OCI-LY3 (cell line): ENCODE measurements at regions not wholly inside any gene's neighbourhood (a gene's known extent, or its start where the extent isn't known, plus 50 kb on each side); places are given as distances from the start of the nearest gene placed in this dataset.

Experiments
- H2AFZ ChIP-seq: fragments of 200-600, 300-600 bp; shearing (Covaris generic); 2 replicates; pipeline ENCODE4 v1.6.0; 2014; ENCODE audit warnings: antibody characterized with exemption, low read depth, low read length
- H3K27ac ChIP-seq: fragments of 200-600, 300-600 bp; sonication (generic); 2 replicates; pipeline ENCODE4 v1.5.1; 2014; ENCODE audit warnings: mild to moderate bottlenecking, low read length, moderate library complexity, mixed read lengths
- H3K27me3 ChIP-seq: fragments of 200-600, 300-600 bp; sonication (generic); 2 replicates; pipeline ENCODE4 v1.6.1; 2014; ENCODE audit warnings: low read depth, low read length, mixed read lengths
- H3K36me3 ChIP-seq: fragments of 200-600, 300-600 bp; sonication (generic); replicated peaks from 2 replicates; pipeline ENCODE3; 2014; ENCODE audit warnings: low read depth, low read length, mixed read lengths
- H3K4me1 ChIP-seq: fragments of 300-600, 200-600 bp; sonication (generic); 2 replicates; pipeline ENCODE4 v1.6.1; 2014; ENCODE audit warnings: low read length, mixed read lengths
- H3K4me2 ChIP-seq: fragments of 200-600, 300-600 bp; sonication (generic); 2 replicates; pipeline ENCODE4 v1.6.1; 2014; ENCODE audit warnings: low read length, mixed read lengths
- H3K4me3 ChIP-seq: fragments of 300-600, 200-600 bp; sonication (generic); 2 replicates; pipeline ENCODE4 v1.5.1; 2014; ENCODE audit warnings: antibody characterized with exemption, mild to moderate bottlenecking, low read length, moderate library complexity
- H3K79me2 ChIP-seq: fragments of 300-600, 200-600 bp; shearing (Covaris generic); 2 replicates; pipeline ENCODE4 v1.6.1; 2014; ENCODE audit warnings: mild to moderate bottlenecking, low read length, mixed read lengths
- H3K9ac ChIP-seq: fragments of 300-600, 200-600 bp; shearing (Covaris generic); 2 replicates; pipeline ENCODE4 v1.6.0; 2014; ENCODE audit warnings: mild to moderate bottlenecking, low read length, moderate library complexity
- H3K9me3 ChIP-seq: fragments of 200-600, 300-600 bp; shearing (Covaris generic); 2 replicates; pipeline ENCODE4 v1.6.1; 2014; ENCODE audit warnings: low read length, mixed read lengths; ENCODE audit not compliant: insufficient read depth
- H4K20me1 ChIP-seq: fragments of 200-600, 300-600 bp; sonication (generic); 2 replicates; pipeline ENCODE4 v1.6.1; 2016; ENCODE audit warnings: low read length, mixed read lengths; ENCODE audit not compliant: insufficient read depth
- EZH2phosphoT487 ChIP-seq: fragments of 200-600 bp; shearing (Covaris generic); IDR thresholded peaks from 2 replicates; pipeline ENCODE4 v1.6.1; 2018; ENCODE audit warnings: antibody characterized with exemption, mixed run types, low read depth
- TF ChIP-seq, protein P1 (sequence below): fragments of 200-600, 300-600 bp; sonication (generic); IDR thresholded peaks from 2 replicates; pipeline ENCODE4 v1.5.1; 2014; ENCODE audit warnings: antibody characterized with exemption, low read length, low read depth

DNA sequence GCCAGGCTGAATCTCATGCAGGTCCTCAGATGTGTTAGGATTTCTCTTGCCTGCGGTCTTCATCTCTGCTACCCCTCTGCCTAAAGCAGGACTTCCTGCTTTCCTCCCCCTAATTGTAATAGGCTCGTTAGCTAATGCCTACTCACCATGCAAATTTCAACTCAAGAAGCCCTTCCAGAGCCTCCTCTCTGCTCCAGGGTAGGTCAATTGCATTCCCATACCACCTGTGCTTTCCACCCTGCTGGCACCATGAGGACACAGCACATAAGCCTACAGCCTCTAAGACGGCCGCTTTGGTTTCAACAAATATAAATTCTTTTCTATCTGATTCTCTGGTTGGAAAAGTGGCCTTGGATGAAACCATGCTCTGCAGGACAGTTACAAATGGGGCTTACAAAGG is 93.9 kb downstream of the QDPR start:
- Histone ChIP-seq H4K20me1 (no peaks in the 10 kb centered on the region), H3K36me3 (no peaks in the 10 kb centered on the region), H3K4me2 (no peak overlapping the region), H3K27me3 (no peaks in the 10 kb centered on the region), H3K9ac (no peak overlapping the region), H3K79me2 (no peaks in the 10 kb centered on the region), H3K4me3 (no peak overlapping the region), H3K27ac (no peak overlapping the region), H2AFZ (no peak overlapping the region), H3K4me1 (peaks cover 5% of the 10 kb centered on the region), H3K9me3 (no peaks in the 10 kb centered on the region)
- TF ChIP-seq, protein P1, sequence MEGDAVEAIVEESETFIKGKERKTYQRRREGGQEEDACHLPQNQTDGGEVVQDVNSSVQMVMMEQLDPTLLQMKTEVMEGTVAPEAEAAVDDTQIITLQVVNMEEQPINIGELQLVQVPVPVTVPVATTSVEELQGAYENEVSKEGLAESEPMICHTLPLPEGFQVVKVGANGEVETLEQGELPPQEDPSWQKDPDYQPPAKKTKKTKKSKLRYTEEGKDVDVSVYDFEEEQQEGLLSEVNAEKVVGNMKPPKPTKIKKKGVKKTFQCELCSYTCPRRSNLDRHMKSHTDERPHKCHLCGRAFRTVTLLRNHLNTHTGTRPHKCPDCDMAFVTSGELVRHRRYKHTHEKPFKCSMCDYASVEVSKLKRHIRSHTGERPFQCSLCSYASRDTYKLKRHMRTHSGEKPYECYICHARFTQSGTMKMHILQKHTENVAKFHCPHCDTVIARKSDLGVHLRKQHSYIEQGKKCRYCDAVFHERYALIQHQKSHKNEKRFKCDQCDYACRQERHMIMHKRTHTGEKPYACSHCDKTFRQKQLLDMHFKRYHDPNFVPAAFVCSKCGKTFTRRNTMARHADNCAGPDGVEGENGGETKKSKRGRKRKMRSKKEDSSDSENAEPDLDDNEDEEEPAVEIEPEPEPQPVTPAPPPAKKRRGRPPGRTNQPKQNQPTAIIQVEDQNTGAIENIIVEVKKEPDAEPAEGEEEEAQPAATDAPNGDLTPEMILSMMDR = no peak
- no peak for TF ChIP-seq EZH2phosphoT487

DNA sequence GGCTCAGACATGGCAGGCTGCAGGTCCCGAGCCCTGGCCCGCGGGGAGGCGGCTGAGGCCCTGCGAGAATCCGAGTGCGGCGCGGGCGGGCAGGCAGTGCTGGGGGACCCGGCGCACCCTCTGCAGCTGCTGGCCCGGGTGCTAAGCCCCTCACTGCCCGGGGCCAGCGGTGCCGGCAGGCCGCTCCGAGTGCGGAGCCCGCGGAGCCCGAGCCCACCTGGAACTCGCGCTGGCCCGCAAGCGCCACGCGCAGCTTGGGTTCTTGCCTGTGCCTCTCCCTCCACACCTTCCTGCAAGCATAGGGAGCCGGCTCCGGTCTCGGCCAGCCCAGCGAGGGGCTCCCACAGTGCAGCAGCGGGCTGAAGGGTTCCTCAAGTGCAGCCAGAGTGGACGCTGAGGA is 97.5 kb downstream of the QDPR start:
- H3K79me2 ChIP-seq = no peaks in the 10 kb centered on the region
- no peak overlapping the region for H3K4me3 ChIP-seq
- TF ChIP-seq, protein P1 = no peak
- TF ChIP-seq EZH2phosphoT487 = no peak
- no peaks in the 10 kb centered on the region for H4K20me1 ChIP-seq
- H2AFZ ChIP-seq = no peak overlapping the region
- no peak overlapping the region for H3K27ac ChIP-seq
- no peak overlapping the region for H3K4me2 ChIP-seq
- no peaks in the 10 kb centered on the region for H3K27me3 ChIP-seq
- peaks cover 9% of the 10 kb centered on the region; the same call in 1 of the 2 replicates for H3K4me1 ChIP-seq
- no peaks in the 10 kb centered on the region for H3K36me3 ChIP-seq
- H3K9me3 ChIP-seq = no peaks in the 10 kb centered on the region
- no peak overlapping the region for H3K9ac ChIP-seq

DNA sequence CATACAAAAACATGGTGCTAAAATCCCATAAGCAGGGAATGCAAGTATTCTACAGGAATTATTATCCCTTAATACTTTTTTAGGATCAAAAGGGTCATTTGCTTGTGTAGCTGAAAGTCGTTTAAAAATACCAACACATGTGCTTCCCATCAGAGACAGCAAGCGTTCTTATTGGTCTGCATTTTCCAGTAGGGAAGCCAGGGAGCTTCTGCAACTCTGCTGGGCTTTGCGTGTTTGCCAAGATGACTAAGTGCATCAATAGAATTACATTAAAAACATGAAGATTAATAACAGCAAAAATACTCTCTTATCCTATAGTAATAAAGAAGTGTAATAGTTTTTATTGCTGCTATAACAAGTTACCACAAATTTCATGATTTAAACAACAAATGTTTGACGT is 111.2 kb downstream of the QDPR start:
- Histone ChIP-seq H3K4me1 (no peaks in the 10 kb centered on the region), H3K9me3 (no peaks in the 10 kb centered on the region)
- TF ChIP-seq, protein P1 = no peak
- no peak for TF ChIP-seq EZH2phosphoT487

DNA sequence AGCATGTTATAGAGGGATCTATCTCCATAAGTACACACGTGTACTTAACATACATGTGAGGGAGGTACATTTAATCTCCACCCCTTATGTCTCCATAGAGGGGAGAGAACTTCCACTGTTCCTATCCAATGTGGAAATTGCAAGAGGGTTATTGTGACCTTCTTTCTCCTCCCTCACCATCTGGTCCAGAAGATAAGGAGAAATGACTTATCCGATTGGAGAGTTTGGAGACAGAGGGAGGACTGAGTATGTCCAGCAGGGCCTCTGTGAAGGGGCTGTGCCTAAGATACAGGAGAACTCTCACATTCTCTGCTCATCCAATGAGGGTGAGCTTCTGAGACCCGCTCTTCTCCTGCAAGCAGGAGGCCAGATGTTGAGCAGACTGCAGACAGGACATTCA is 113.1 kb downstream of the QDPR start:
- no peak overlapping the region for H3K9ac ChIP-seq
- H3K4me1 ChIP-seq = no peaks in the 10 kb centered on the region
- TF ChIP-seq, protein P1 = no peak
- no peak for TF ChIP-seq EZH2phosphoT487
- no peaks in the 10 kb centered on the region for H3K27me3 ChIP-seq
- H2AFZ ChIP-seq = no peak overlapping the region
- H4K20me1 ChIP-seq = no peaks in the 10 kb centered on the region
- no peak overlapping the region for H3K27ac ChIP-seq
- no peak overlapping the region for H3K4me2 ChIP-seq
- H3K79me2 ChIP-seq = no peaks in the 10 kb centered on the region
- no peaks in the 10 kb centered on the region for H3K36me3 ChIP-seq
- no peaks in the 10 kb centered on the region for H3K9me3 ChIP-seq
- H3K4me3 ChIP-seq = no peak overlapping the region

More for the DNA sequence above, 111.2 kb downstream of the QDPR start:
- no peaks in the 10 kb centered on the region for H3K79me2 ChIP-seq
- H3K27ac ChIP-seq = no peak overlapping the region
- no peaks in the 10 kb centered on the region for H3K36me3 ChIP-seq
- H3K9ac ChIP-seq = no peak overlapping the region
- no peak overlapping the region for H3K4me2 ChIP-seq
- H4K20me1 ChIP-seq = no peaks in the 10 kb centered on the region
- H2AFZ ChIP-seq = no peak overlapping the region
- H3K27me3 ChIP-seq = no peaks in the 10 kb centered on the region
- H3K4me3 ChIP-seq = no peak overlapping the region
